ENCODE measurements at regions not wholly inside any gene's neighbourhood (a gene's known extent, or its start where the extent isn't known, plus 50 kb on each side); places are given as distances from the start of the nearest gene placed in this dataset.

GRCh38 chr18:28313602-28314001, 136.7 kb upstream of the CDH2 start:
- no peak overlapping the region for H3T11ph ChIP-seq (ENCODE audit: low read length)
- no peak overlapping the region for H2AFZ ChIP-seq (ENCODE audit: low read length)
- H3K9ac ChIP-seq (ENCODE audit: extremely low read depth, insufficient read length, low read length) = no peak overlapping the region
- no peak overlapping the region for H3K56ac ChIP-seq (ENCODE audit: insufficient read length, low read depth, low read length)
- H4K20me1 ChIP-seq (ENCODE audit: control insufficient read depth, insufficient read depth, insufficient read length) = no peaks in the 10 kb centered on the region
- H3K23ac ChIP-seq (ENCODE audit: insufficient read length, low read depth, low read length) = no peak overlapping the region
- no peak overlapping the region for H4K8ac ChIP-seq (replicated peaks; ENCODE audit: insufficient read length, low read depth, low read length)
- H2BK120ac ChIP-seq (ENCODE audit: low read depth, low read length, poor library complexity, severe bottlenecking) = no peak overlapping the region
- Mint-ChIP-seq H3K27me3 (ENCODE audit: low read depth) (no peaks in the 10 kb centered on the region), H3K36me3 (ENCODE audit: insufficient read depth in 1 of 3, low read depth in 3 of 3) (no peaks in the 10 kb centered on the region; a peak in 1 of 7 replicates), H3K4me1 (no peaks in the 10 kb centered on the region), H3K4me3 (no peak overlapping the region), H3K9me3 (no peaks in the 10 kb centered on the region), H3K27ac (no peak overlapping the region)
- no peaks in the 10 kb centered on the region for H3K79me1 ChIP-seq (ENCODE audit: insufficient read depth, low read depth, low read length, poor library complexity, severe bottlenecking)
- no peak overlapping the region for H2BK12ac ChIP-seq (ENCODE audit: insufficient read length, low read depth, low read length)
- DNase-seq = no peak
- H3K9me3 ChIP-seq (ENCODE audit: control insufficient read depth, low read depth, low read length) = no peaks in the 10 kb centered on the region
- no peaks in the 10 kb centered on the region for H3K27me3 ChIP-seq (ENCODE audit: insufficient read depth, low read length)
- H3K23me2 ChIP-seq (ENCODE audit: insufficient read length, low read depth, low read length, poor library complexity, severe bottlenecking) = no peaks in the 10 kb centered on the region
- no peak overlapping the region for H3K14ac ChIP-seq (ENCODE audit: insufficient read depth, low read length)
- no CpG with 5 or more reads among the region's 3 CpGs for WGBS (ENCODE audit: extremely low coverage, insufficient read length, low lambda C conversion rate)
- H2BK5ac ChIP-seq (ENCODE audit: insufficient read length, low read length) = no peak overlapping the region
- no peak overlapping the region for H2BK20ac ChIP-seq (ENCODE audit: low read depth, low read length, poor library complexity, severe bottlenecking)
- no peak overlapping the region for H4K91ac ChIP-seq (ENCODE audit: insufficient read length, low read depth, low read length)
- no peak overlapping the region for H3K27ac ChIP-seq (ENCODE audit: insufficient read length, low read depth, low read length)
- no peaks in the 10 kb centered on the region for H3K4me1 ChIP-seq (ENCODE audit: insufficient read depth, low read length)
- H3K4me2 ChIP-seq (ENCODE audit: insufficient read depth, insufficient read length, low read length) = no peak overlapping the region
- H2BK15ac ChIP-seq (ENCODE audit: low read depth, low read length) = no peak overlapping the region
- TF ChIP-seq CTCF (conservative IDR thresholded peaks at IDR 0.05) = no peak
- no peak overlapping the region for H4K5ac ChIP-seq (ENCODE audit: insufficient read length, low read depth, low read length)
- H2AK5ac ChIP-seq (ENCODE audit: insufficient read length, low read length) = no peak overlapping the region
- no peaks in the 10 kb centered on the region for H3K79me2 ChIP-seq (ENCODE audit: insufficient read depth, low read length)
- no peak overlapping the region for H3K18ac ChIP-seq (ENCODE audit: insufficient read length, low read depth, low read length)
- no peak overlapping the region for H3K4ac ChIP-seq (ENCODE audit: low read depth, low read length)
